IMR-90 (cell line): ENCODE measurements at regions not wholly inside any gene's neighbourhood (a gene's known extent, or its start where the extent isn't known, plus 50 kb on each side); places are given as distances from the start of the nearest gene placed in this dataset.

Source experiments
- ATAC-seq: fragments of 200-7000 bp; cut with Tn5 transposase; 2 replicates; pipeline ENCODE4 v1.9.1; 2020; ENCODE audit warnings: low read depth, mild to moderate bottlenecking, moderate library complexity
- BruUV-seq: library from RNA; stranded (reverse); fragments of 400-500 nt; replicated peaks from 2 replicates; lab custom pipeline; 2021; lab: Mats Ljungman, UMichigan
- CTCF ChIA-PET: fragments of 300-600 bp; formaldehyde crosslinking; extraction: SDS; loops from one replicate; lab custom pipeline; 2021; ENCODE audit warnings: antibody characterized with exemption; lab: Yijun Ruan, JAX
- POLR2A ChIA-PET: fragments of 300-600 bp; sonication (Branson Sonifier 250); formaldehyde crosslinking; loops from one replicate; lab custom pipeline; 2022; ENCODE audit warnings: antibody characterized with exemption; ENCODE audit not compliant: unreplicated experiment; lab: Charles Lee
- DNase-seq: peaks from one replicate; pipeline ENCODE4 v3.0.0; 2013
- H2AFZ ChIP-seq: replicated peaks from 2 replicates; pipeline ENCODE3; 2013; ENCODE audit warnings: low read length, mild to moderate bottlenecking; ENCODE audit not compliant: poor library complexity
- H2AK5ac ChIP-seq: 2 replicates; pipeline ENCODE4 v1.6.1; 2013; ENCODE audit warnings: low read depth, low read length, inconsistent platforms
- H2AK9ac ChIP-seq: replicated peaks from 2 replicates; pipeline ENCODE3; 2013; ENCODE audit warnings: mild to moderate bottlenecking, low read depth, low read length, moderate library complexity; ENCODE audit not compliant: poor library complexity
- H2BK120ac ChIP-seq: 2 replicates; pipeline ENCODE4 v1.6.1; 2013; ENCODE audit warnings: low read depth, low read length, inconsistent platforms
- H2BK15ac ChIP-seq: 3 replicates; pipeline ENCODE4 v1.6.1; 2013; ENCODE audit warnings: low read depth, low read length, inconsistent platforms
- H2BK20ac ChIP-seq: 2 replicates; pipeline ENCODE4 v1.6.1; 2013; ENCODE audit warnings: low read depth, mild to moderate bottlenecking, inconsistent platforms, low read length, moderate library complexity
- H2BK5ac ChIP-seq: 2 replicates; pipeline ENCODE4 v1.6.1; 2013; ENCODE audit warnings: mild to moderate bottlenecking, low read depth, low read length, inconsistent platforms; ENCODE audit not compliant: poor library complexity, severe bottlenecking
- H3K14ac ChIP-seq: replicated peaks from 2 replicates; pipeline ENCODE4 v1.6.1; 2013; ENCODE audit warnings: low read depth, low read length, inconsistent platforms
- H3K18ac ChIP-seq: 2 replicates; pipeline ENCODE4 v1.6.1; 2013; ENCODE audit warnings: low read depth, low read length, control low read depth
- H3K23ac ChIP-seq: 2 replicates; pipeline ENCODE4 v1.6.1; 2013; ENCODE audit warnings: low read depth, low read length, inconsistent platforms
- H3K27ac ChIP-seq: 2 replicates; pipeline ENCODE4 v1.5.1; 2013; ENCODE audit warnings: mild to moderate bottlenecking, control low read depth, low read length; ENCODE audit not compliant: insufficient read depth
- H3K27me3 ChIP-seq: 2 replicates; pipeline ENCODE4 v1.6.1; 2013; ENCODE audit warnings: low read length; ENCODE audit not compliant: control insufficient read depth, insufficient read depth
- H3K36me3 ChIP-seq: 2 replicates; pipeline ENCODE4 v1.6.1; 2013; ENCODE audit warnings: low read length, mixed read lengths; ENCODE audit not compliant: control insufficient read depth, insufficient read depth
- H3K4ac ChIP-seq: 2 replicates; pipeline ENCODE4 v1.6.1; 2013; ENCODE audit warnings: low read depth, low read length, inconsistent platforms
- H3K4me1 ChIP-seq: 2 replicates; pipeline ENCODE4 v1.6.1; 2013; ENCODE audit warnings: low read length, mixed read lengths; ENCODE audit not compliant: control insufficient read depth, insufficient read depth
- H3K4me2 ChIP-seq: 2 replicates; pipeline ENCODE4 v1.6.1; 2013; ENCODE audit warnings: low read depth, mild to moderate bottlenecking, control low read depth, low read length, moderate library complexity
- H3K4me3 ChIP-seq: 2 replicates; pipeline ENCODE4 v1.5.1; 2013; ENCODE audit warnings: low read depth, mild to moderate bottlenecking, control low read depth, low read length, moderate library complexity; ENCODE audit not compliant: insufficient read depth
- H3K56ac ChIP-seq: 2 replicates; pipeline ENCODE4 v1.6.1; 2013; ENCODE audit warnings: low read length, inconsistent platforms; ENCODE audit not compliant: insufficient read depth; ENCODE audit errors: extremely low read depth
- H3K79me1 ChIP-seq, 2 experiments: 2 replicates each; pipeline ENCODE4 v1.6.1; 2013; ENCODE audit warnings: low read length in 2 of 2, inconsistent platforms in 1 of 2, low read depth in 1 of 2
- H3K9ac ChIP-seq: 2 replicates; pipeline ENCODE4 v1.6.1; 2013; ENCODE audit warnings: low read depth, low read length, control low read depth
- H3K9me1 ChIP-seq: 2 replicates; pipeline ENCODE4 v1.6.1; 2013; ENCODE audit warnings: low read length, inconsistent platforms; ENCODE audit not compliant: insufficient read depth
- H3K9me3 ChIP-seq: 2 replicates; pipeline ENCODE4 v1.6.1; 2013; ENCODE audit warnings: low read length; ENCODE audit not compliant: control insufficient read depth, insufficient read depth
- H4K20me1 ChIP-seq: 2 replicates; pipeline ENCODE4 v1.6.1; 2013; ENCODE audit warnings: low read length, inconsistent platforms; ENCODE audit not compliant: insufficient read depth
- H4K5ac ChIP-seq: 2 replicates; pipeline ENCODE4 v1.6.1; 2013; ENCODE audit warnings: mild to moderate bottlenecking, low read depth, low read length, control low read depth
- H4K8ac ChIP-seq, 2 experiments: 2 replicates each; pipeline ENCODE4 v1.6.1; 2013; ENCODE audit warnings: low read depth in 2 of 2, low read length in 2 of 2, control low read depth in 1 of 2, inconsistent platforms in 1 of 2
- H4K91ac ChIP-seq: 2 replicates; pipeline ENCODE4 v1.6.1; 2013; ENCODE audit warnings: low read depth, low read length, inconsistent platforms; ENCODE audit not compliant: insufficient read depth
- FOS ChIP-seq: fragments of 150-350 bp; IDR thresholded peaks from 2 replicates; pipeline ENCODE4 v1.6.1; 2016; ENCODE audit warnings: low read depth, low read length
- POLR2A ChIP-seq: IDR thresholded peaks from 2 replicates; pipeline ENCODE4 v1.6.1; 2012; ENCODE audit warnings: mild to moderate bottlenecking, low read depth, low read length
- SMC3 ChIP-seq: fragments of 150-350 bp; IDR thresholded peaks from 2 replicates; pipeline ENCODE4 v1.6.1; 2016; ENCODE audit warnings: low read depth, mild to moderate bottlenecking, antibody characterized with exemption, low read length, moderate library complexity
- USF2 ChIP-seq: fragments of 150-350 bp; IDR thresholded peaks from 2 replicates; pipeline ENCODE4 v1.6.1; 2017; ENCODE audit warnings: mild to moderate bottlenecking, antibody characterized with exemption, low read length, low read depth
- WGBS, 2 experiments: methylation state at CpG; one replicate each; pipeline versions ENCODE4 v1.1.5 to v1.1.7; 2013; ENCODE audit warnings: missing lambda C conversion rate in 2 of 2; ENCODE audit not compliant: insufficient read length in 1 of 2; ENCODE audit errors: extremely low coverage in 2 of 2; 5-methylcytosine and 5-hydroxymethylcytosine counted together
- dilution Hi-C: fragments of 300-500 bp; cut with HindIII; formaldehyde crosslinking; loops from one replicate; pipeline ENCODE4 v1.14.3; 2018; ENCODE audit warnings: low sequenced_read_pairs; ENCODE audit not compliant: unreplicated experiment
- in situ Hi-C: fragments of 300-500 bp; cut with MboI; formaldehyde crosslinking; loops from 3 replicates; pipeline ENCODE4 v1.14.3; 2019; ENCODE audit warnings: low sequenced_read_pairs, inconsistent platforms, mixed read lengths
- intact Hi-C: fragments of 100-400 bp; cut with micrococcal nuclease; formaldehyde crosslinking; loops from 2 replicates; pipeline ENCODE4 v1.10.0; 2022
- TF ChIP-seq, protein P1 (sequence below): conservative IDR thresholded peaks from 2 replicates; pipeline ENCODE4 v1.5.1; 2012; ENCODE audit warnings: mild to moderate bottlenecking, low read depth, low read length, improper control_type of control experiment

GRCh38 chr6:170081556-170081955 is 209.3 kb downstream of the DLL1 start:
- Histone ChIP-seq H3K79me1 (no peaks in the 10 kb centered on the region), H2BK120ac (no peak overlapping the region), H4K91ac (no peak overlapping the region), H4K20me1 (no peaks in the 10 kb centered on the region), H3K18ac (no peak overlapping the region), H4K5ac (no peak overlapping the region), H3K4me2 (no peak overlapping the region), H2BK20ac (no peak overlapping the region), H2AK9ac (no peak overlapping the region), H2AFZ (no peak overlapping the region), H3K9me3 (peaks cover 43% of the 10 kb centered on the region), H3K4me1 (no peaks in the 10 kb centered on the region), H3K9me1 (no peaks in the 10 kb centered on the region), H2BK15ac (no peak overlapping the region), H3K27me3 (no peaks in the 10 kb centered on the region), H2BK5ac (no peak overlapping the region), H3K56ac (no peak overlapping the region), H3K14ac (no peak overlapping the region), H3K4me3 (no peak overlapping the region), H2AK5ac (no peak overlapping the region), H3K9ac (no peak overlapping the region), H3K36me3 (no peaks in the 10 kb centered on the region), H3K23ac (no peak overlapping the region), H4K8ac (no peak overlapping the region), H3K27ac (no peak overlapping the region), H3K4ac (no peak overlapping the region)
- CTCF ChIA-PET, result no interaction called here
- in situ Hi-C loops, result no loop called here
- no TSS peak for BruUV-seq
- DNase-seq (no peak), ATAC-seq (no peak)
- dilution Hi-C loops, result no loop called here
- POLR2A ChIA-PET, result no interaction called here
- 76% methylated on average over 3 of the region's 13 CpGs; no CpG with 5 or more reads in 1 of the 2 experiments for WGBS, 2 experiments
- intact Hi-C loops, result no loop called here
- TF ChIP-seq, protein P1, sequence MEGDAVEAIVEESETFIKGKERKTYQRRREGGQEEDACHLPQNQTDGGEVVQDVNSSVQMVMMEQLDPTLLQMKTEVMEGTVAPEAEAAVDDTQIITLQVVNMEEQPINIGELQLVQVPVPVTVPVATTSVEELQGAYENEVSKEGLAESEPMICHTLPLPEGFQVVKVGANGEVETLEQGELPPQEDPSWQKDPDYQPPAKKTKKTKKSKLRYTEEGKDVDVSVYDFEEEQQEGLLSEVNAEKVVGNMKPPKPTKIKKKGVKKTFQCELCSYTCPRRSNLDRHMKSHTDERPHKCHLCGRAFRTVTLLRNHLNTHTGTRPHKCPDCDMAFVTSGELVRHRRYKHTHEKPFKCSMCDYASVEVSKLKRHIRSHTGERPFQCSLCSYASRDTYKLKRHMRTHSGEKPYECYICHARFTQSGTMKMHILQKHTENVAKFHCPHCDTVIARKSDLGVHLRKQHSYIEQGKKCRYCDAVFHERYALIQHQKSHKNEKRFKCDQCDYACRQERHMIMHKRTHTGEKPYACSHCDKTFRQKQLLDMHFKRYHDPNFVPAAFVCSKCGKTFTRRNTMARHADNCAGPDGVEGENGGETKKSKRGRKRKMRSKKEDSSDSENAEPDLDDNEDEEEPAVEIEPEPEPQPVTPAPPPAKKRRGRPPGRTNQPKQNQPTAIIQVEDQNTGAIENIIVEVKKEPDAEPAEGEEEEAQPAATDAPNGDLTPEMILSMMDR, result no peak
- TF ChIP-seq USF2, result no peak
- no peak for TF ChIP-seq FOS
- no peak for TF ChIP-seq POLR2A
- TF ChIP-seq SMC3, result no peak
